HG02981 (cell line): ENCODE measurements at regions not wholly inside any gene's neighbourhood (a gene's known extent, or its start where the extent isn't known, plus 50 kb on each side); places are given as distances from the start of the nearest gene placed in this dataset.

ENCODE experiments used
- ATAC-seq: cut with Tn5 transposase; IDR thresholded peaks from one replicate; pipeline ENCODE4 v1.9.1; 2021; ENCODE audit warnings: mild to moderate bottlenecking, moderate library complexity; ENCODE audit not compliant: unreplicated experiment

DNA sequence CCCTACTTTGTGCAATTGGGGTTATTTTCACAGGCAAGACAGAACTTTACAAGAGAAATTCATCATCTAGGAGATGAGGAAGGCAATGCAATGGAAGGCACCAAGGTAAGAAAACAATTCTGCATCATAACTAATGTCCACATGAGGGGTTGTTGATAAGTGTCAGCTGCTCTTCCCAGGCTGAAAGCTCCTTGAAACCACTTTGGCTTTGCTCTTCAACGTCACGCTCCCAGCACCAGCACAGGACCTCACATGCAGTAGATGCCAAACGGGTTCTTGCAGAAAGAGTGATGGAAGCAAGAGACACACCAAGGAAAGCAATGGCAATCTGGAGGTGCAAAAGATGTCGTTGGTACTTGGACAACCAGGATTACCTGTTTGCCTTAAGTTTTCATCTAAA, 485.5 kb downstream of the BCL11B start:
- no peak for ATAC-seq

DNA sequence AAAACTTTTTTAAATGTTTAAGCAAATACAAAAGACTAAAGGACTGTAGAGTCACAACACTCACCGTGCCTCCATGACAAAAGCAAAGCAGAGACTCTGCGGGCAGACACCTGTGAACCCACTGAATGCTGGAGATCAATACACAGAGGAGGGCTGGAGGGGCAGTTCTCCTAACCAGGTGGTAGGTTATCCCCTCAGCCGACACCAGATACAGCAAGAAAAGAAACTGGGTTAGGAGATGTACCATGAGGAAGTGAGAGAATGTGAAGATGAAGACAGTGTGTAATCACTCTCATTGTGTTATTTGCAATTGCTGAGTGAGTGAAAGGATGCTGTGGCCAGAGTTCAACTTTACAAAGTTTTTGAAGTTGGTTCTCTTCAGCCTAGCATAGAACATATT, 480.3 kb downstream of the BCL11B start:
- ATAC-seq, result no peak

DNA sequence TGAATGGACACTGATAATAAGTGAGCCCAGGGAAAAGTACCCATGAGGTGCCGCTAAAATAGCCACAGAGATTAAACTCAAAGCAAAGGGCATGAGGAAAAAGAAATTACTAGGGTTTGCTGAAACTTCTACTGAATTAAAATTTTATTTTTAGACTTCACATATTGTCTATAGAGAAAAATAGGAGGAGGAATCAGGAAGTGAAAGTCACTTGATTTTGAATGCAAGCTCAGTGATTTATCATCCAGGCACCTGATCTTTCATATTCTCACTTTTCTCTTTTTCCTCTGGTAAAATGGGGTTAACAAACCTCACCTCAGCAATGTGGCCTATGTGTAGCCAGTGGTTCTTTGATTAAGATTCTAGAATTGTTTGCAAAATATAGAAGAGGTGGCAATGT, 479.8 kb downstream of the BCL11B start:
- no peak for ATAC-seq

DNA sequence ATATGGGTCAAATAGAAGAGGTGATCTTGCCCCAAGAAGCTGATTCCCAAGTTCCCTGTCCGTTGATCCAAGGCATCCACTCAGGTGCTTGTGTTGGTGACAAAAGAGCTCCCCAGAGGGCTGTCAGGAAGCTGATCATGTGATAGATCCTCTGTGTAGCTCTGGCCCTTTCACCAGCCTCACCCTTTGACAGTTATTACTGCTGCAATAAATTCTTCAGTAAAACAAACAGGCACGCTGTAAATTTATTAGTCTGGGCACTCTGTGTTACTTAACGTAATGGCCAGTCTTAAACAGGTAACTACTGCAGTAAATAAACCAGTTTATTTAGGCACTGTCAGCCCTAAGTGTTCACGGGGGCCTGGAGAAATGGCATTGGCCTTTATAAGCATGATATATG, 473.9 kb downstream of the BCL11B start:
- ATAC-seq, result no peak

DNA sequence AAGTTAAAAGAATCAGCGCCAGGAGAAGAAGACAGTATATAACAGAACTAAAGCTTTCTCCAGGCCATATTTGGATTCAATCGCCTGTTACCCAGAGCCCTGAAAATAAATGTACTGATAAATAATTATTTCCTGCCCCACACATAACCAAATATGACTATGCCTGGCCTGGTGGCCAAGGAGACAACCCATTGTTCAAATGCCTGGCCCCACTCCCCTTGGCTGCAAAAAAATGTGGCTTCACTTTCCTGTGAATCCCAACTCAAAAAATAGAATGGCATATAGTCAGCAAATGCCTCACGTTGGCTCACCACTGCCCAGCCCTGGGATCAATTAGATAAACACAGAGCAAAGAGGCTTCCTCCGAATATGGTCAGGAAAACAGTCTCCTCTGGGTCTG, 472.1 kb downstream of the BCL11B start:
- no peak for ATAC-seq

DNA sequence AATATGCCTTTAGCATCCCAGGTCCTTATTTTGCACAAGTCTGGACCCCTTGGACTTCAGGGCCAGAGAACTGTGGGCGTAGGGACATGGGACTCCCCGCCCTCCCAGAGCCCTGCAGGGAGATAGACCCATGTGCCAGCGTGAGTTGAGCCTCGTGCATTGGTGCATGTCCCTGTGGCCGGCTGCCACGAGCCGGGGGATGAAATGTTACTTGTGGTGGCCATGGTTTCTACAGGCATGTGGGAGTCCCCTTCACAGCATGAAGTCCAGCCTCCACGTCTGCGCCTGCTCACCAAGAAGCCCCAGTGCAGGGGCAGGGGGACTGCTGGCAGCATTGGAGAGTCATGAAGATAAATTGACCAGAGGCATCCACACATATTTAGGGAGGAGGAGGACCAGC, 470.0 kb downstream of the BCL11B start:
- ATAC-seq, result no peak

DNA sequence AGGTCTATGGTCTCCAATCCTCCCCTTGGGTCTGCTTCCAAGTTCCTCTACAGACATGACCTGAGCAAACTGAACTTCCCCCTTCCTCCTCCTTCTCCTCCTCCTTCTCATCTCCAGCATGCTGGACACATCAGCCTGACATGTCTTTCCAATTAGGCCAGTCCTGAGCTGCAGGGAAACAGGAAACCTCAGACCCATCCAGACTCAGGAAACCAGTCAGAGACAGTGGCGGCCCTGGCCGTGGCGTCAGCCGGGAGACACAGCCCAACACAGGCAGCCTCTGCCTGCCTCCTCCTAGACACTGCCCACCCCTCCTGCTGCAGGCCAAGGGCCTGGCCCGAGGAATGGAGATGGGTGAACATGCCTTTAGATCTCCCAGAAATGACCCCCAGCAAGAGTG, 468.8 kb downstream of the BCL11B start:
- no peak for ATAC-seq

DNA sequence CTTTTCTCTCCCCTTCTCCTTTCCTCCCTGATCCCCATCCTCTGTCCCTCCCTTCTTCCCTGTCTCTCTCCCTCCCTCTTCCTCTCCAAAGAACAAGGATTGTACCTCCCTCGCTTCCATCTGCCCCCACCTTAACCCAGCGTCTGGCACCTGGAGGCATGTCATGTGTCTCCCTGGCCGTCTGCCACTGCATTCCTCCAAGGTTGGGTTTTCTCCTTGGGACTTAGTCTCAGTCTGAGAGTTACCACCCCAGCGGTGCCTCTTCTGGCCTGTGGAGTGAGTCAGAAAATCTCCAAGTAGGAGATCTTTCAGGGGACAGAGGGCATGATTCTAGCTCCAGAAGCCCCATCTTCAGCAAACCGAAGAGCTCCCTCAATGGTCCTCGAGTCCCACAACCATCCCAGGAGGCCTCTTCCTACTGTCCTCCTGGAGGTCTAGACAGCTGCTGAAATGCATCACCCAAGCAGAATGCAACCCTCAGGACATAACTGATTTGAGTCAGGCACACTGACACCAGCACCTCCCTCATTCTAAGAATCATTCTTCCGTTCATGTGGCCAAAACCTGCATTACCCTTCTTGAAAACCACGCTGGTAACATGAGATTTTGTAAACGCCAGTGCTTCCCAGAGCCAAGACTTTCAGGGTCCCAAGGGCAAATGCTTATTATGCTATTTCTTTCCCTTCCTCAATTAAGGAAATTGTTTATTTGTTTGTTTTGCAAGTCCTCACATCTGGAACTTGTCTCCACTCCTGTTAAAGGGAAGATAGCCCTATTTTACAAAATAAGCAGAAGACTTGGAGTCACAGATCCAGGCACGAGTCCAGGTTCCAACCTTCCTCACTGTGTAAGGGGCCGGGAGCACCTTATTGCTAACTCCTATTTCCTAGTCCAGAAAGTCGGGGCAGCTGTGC, 463.2 kb downstream of the BCL11B start:
- no peak for ATAC-seq

DNA sequence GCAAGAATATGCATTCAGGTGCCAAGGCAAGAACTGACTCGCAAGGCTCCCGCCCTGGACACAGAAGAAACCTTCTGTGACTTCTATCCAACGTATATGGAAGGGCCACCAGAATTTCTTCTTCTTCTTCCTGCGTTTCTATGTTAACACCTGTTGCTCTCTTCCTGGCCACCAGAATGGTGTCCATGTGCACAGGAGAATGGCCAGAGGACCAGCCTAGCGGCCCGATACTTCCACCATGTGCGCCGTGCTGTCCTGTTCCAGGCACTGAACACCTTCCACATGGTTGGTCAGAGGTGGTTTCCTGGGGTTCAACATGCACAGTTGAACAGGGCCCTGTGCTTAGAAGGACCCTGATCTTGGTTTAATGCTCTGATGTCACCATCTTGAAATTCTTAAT, 455.8 kb downstream of the BCL11B start:
- no peak for ATAC-seq

DNA sequence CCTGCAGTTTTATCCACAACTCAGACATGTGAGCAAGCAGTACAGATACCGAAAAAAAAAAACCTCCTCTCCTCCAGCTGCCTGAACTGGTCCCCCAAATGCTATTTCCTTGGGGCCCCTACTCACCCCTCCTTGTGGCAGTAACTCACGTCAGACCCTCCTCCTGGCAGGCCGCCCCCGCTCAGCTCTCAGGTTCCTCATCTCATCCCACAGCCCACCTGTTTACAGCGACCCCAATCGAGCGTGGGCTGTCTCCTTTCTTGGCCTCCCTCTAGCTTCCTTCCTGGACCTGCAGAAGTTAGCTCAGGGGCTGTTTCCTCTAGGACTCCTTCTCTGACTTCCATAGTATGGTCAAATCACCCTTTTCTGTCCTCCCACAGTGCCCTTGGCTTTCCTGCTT, 455.3 kb downstream of the BCL11B start:
- ATAC-seq, result no peak

DNA sequence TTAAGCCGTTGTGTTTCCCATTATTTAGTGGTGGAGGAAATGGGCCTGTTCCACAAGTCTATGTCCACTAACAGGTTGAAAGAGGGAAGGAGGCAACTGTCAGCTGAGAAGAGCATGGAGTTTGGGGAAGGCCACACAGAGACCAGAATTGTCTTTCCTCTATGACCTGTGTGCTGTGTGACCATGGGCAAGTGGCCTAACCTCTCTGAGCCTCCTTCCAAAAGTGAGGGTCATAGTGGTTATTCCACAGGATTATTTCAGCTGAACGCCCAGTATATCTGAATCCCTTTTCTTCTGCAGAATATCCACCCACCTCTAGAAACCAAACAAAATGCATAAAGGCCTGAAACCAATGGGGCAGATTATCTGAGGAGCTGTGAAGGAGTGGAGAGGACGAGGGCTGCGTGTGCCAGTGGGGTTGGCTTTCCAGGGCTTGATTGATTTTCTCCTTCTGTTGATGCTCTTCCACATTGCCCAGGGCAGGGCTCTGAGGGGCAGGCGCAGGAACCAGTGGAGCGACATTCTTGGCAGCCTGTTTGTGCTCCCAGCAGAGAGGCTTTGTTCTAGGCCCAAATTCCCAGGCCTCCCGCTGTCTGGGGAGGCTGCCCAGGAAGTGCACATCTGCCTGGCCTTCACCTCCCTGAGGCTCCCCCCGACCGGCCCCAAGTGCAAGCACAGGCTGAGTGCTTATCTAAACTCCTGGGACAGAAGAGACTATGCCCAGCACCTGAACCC, 452.7 kb downstream of the BCL11B start:
- no peak for ATAC-seq

DNA sequence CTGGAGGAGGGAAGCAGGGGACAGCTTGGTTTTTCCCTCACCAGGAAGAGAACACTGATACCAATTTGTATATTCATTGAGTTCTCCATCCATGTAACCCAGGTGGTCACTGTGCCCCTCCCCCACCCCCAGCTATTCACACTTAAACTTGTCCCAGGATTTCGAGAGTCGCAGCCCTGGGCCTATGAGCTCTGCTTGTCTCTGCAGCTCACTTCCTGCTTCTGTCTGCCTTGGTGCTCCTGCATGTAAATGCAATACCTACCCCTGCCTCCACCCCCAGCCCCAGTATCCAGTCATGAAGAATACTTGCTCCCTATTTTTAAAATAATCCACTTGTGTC, 452.2 kb downstream of the BCL11B start:
- ATAC-seq, result no peak

DNA sequence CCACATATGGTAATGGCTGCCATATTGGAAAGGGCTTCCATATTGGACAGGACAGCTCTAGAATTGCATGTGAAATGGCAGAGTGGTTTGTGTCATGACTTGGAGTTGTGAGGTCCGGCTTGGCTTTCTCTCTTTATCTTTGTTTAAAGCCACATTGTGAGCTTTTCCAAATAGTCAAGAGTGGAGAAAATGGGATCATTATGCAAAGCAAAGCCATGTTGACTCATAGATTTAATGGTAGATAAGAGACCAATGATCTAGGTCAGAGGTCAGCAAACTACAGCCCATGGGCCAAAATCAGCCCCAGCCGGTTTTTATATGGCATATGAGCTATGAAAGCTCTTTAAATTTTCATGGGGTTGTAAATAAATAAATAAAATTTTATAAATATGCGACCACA, 449.1 kb downstream of the BCL11B start:
- no peak for ATAC-seq

DNA sequence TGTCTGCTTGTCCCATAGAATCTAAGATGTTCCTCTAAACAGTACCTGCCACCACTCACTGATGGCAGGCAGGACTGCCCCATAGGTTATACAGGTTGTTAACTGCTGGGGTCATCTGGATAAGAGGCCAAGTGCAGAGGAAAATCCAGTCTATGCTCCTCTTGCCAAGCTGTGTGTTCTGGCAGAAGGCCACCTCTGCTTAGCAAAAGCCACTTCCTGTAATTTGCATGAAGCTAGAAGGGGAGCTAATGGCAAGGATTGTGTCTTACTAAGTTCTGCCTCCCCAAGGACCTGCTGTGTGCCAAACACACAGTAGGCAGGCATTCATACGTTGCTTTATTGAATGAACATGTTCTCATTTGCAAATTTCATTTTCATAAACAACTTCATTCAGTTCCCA, 445.4 kb downstream of the BCL11B start:
- ATAC-seq, result no peak

DNA sequence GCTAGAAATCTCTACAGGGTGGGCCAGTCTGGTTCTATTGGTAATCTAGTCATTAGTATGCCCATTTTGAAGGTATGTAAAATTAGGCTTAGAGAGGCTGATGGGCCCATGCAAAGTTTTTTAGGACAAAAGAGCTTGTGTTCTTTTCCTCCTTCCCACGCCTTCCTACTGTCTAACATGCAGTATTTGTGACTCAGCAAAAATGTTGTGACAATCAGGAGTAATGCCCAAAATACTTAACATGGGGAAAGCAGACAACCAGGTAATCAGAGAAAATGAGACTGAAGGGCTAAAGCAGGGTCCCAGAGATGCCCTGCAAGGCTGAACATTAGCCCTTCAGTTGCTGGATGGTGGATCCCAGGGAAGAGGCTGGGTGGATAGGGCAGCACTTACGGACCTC, 437.9 kb downstream of the BCL11B start:
- no peak for ATAC-seq

DNA sequence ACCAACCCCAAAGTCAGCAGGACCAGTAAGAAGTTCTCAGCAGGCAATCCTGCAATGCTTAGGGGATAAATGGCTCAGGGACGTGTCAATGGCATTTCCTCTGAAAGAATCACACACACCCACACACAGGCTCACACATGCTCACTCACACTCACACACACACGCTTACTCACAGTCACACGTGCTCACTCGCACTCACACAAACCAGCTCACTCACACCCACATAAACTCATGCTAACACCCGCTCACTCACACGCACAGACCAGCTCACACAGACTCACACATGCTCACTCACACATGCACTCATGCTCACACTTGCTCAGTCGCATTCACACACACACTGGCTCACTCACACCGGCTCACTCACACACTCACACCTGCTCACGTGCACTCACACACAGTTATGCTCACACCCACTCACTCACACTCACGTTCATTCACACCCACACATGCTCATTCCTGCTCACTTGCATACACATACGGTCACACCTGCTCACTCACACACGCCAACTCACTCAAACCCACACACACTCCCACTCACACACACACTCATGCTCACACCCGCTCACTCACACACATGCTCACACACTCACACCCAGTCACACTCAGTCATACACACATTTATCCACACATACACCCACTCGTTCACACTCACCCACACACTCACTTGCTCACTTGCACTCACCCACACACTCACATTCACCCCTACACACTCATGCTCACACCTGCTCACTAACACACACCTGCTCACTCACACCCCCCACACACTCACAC, 436.8 kb downstream of the BCL11B start:
- ATAC-seq, result no peak

DNA sequence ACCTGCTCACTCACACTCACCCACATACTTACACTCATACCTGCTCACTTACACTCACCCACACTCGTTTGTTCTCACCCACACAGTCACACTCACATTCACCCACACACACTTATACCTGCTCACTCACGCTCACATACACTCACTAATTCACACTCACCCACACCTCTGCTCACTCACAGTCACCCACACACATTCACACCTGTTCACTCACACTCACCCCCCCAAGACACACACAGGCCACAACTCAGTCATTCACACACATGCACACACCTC, 436.2 kb downstream of the BCL11B start:
- no peak for ATAC-seq

DNA sequence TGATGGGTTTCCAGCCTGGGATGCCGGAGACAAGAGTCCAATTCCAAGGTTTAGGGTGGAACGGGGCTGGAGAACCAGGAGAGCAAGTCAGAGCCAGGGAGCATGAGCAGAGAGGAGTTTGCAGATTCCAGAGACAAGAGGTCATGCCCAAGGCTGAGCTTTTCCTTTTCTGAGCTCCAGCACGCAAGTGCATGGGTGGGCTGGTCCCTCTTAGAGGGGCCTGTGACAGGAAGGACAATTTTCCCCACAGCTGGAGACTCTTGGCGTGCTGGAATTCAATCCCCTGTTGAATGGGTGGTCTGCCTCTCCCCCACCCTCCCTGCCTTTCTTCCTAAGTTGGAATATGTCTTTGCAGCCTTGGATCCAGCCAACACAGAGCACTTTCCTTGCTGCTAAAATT, 431.9 kb downstream of the BCL11B start:
- ATAC-seq, result no peak

DNA sequence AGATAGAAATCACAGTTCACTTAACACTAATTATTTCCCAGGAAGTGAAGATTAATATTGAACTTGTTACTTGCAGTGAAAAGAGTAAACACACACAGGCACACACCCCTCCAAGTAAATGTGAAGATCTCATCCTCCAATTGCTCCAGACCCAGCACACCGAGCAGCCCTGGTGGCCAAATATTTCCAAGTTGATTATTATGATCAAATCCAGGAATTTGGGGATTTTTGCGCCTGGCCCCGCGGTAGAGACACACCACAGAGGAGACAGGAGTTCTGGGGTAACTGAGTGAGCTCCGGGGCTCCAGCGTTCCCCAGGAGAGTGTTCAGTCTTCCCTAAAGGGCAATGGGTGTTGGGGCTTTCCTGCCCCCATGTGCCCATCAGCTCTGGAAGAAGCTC, 431.5 kb downstream of the BCL11B start:
- no peak for ATAC-seq

DNA sequence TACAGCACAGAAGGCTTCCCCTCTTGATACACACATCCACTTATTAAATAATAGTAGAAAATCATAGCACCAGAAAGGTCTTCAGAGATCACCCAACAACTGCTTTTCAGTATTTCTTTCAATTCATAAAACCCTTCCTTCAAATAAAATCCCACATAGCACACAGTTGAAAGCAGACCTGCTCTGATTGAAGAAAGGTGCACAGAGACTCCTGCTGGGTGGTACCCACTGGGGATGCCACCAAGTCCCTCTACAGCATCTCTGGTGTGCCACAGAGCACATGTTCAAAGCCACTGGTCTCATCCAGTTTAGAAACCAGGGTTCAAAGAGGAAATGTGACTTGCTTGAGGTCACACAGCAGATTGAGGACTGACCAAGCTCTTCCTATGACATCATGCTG, 427.5 kb downstream of the BCL11B start:
- ATAC-seq, result no peak

DNA sequence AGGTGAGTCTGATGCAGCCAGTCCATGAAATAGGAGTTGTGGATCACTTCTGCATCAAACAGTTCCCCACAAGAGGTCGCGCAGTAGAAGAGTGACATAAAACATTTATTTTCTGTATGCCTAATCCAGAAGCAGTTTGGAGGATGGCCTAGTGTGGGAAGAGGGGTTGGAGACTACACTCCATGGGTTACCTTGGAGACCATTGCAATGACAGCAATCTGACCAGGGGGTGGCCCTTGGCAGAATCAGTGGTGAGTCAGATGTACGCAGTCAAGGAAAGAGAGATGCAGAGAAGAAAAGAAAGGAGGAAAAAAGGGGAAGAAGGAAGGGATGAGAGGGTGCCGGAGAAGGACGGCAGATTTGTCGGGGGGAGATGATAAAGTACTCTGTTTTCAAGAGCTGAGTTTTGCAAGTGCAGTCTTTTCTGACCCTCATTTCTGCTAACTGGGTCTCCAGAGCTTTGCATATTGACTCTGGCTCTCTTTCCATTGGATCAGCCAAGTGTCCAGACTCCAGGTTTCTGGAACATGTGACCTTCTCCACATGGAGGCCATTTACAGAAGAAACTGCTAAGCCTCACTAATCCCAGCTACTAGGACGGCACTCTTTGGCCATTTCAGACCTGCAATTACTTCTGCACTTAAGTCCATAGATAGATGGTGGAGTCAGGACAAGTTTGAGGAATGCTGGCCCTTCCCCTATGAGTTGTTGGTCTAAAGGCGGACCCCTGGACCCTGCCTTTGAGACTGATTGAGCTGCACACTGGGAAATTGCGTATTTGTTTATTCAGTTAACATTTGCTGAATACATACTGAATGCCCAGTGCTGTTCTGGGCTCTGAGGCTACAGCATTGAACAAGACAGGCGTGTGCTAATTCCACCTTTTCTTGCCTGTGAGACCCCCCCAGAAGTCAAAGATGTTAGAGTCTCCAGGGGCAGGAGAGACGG, 424.2 kb downstream of the BCL11B start:
- ATAC-seq, result no peak
